Panc1 (cell line): ENCODE measurements at regions not wholly inside any gene's neighbourhood (a gene's known extent, or its start where the extent isn't known, plus 50 kb on each side); places are given as distances from the start of the nearest gene placed in this dataset.

ENCODE experiments used
- ATAC-seq: fragments of 200-7000 bp; cut with Tn5 transposase; 2 replicates; pipeline ENCODE4 v1.9.1; 2020; ENCODE audit warnings: mild to moderate bottlenecking, moderate library complexity
- BruUV-seq: library from RNA; stranded (reverse); fragments of 400-500 nt; replicated peaks from 2 replicates; lab custom pipeline; 2021; lab: Mats Ljungman, UMichigan
- CTCF ChIA-PET: fragments of 300-600 bp; sonication (Branson Sonifier 250); formaldehyde crosslinking; loops from one replicate; lab custom pipeline; 2022; ENCODE audit warnings: antibody characterized with exemption; lab: Charles Lee
- POLR2A ChIA-PET: fragments of 300-600 bp; sonication (Branson Sonifier 250); formaldehyde crosslinking; loops from one replicate; lab custom pipeline; 2022; ENCODE audit warnings: antibody characterized with exemption; lab: Charles Lee
- DNase-seq: peaks from one replicate; pipeline ENCODE4 v3.0.0-alpha.2; 2010; ENCODE audit warnings: low read depth, low spot score
- H3K27ac ChIP-seq: 2 replicates; pipeline ENCODE4 v1.5.1; 2011; ENCODE audit warnings: mild to moderate bottlenecking, low read length, inconsistent platforms
- H3K27me3 ChIP-seq: fragments of 200-500 bp; sonication (Bioruptor generic); 2 replicates; pipeline ENCODE4 v1.6.0; 2014; ENCODE audit warnings: low read length, inconsistent platforms; ENCODE audit not compliant: control insufficient read depth, insufficient read depth
- H3K36me3 ChIP-seq: fragments of 200-500 bp; sonication (Bioruptor generic); 2 replicates; pipeline ENCODE4 v1.5.1; 2014; ENCODE audit warnings: inconsistent platforms, mild to moderate bottlenecking, low read length, moderate library complexity; ENCODE audit not compliant: control insufficient read depth, insufficient read depth
- H3K4me1 ChIP-seq: 2 replicates; pipeline ENCODE4 v1.5.1; 2011; ENCODE audit warnings: inconsistent platforms, mild to moderate bottlenecking, low read length, moderate library complexity; ENCODE audit not compliant: control insufficient read depth, insufficient read depth
- H3K4me3 ChIP-seq, 2 experiments: 2 replicates each; pipeline ENCODE4 v1.5.1; 2011 to 2012; ENCODE audit warnings: low read depth in 2 of 2, low read length in 2 of 2, mild to moderate bottlenecking in 2 of 2, inconsistent platforms in 1 of 2, moderate library complexity in 1 of 2
- H3K9me3 ChIP-seq: fragments of 200-500 bp; sonication (Bioruptor generic); 2 replicates; pipeline ENCODE4 v1.5.1; 2014; ENCODE audit warnings: low read depth, mild to moderate bottlenecking, inconsistent platforms, low read length, moderate library complexity; ENCODE audit not compliant: control insufficient read depth, insufficient read depth
- POLR2AphosphoS5 ChIP-seq: IDR thresholded peaks from 2 replicates; pipeline ENCODE4 v1.6.1; 2012; ENCODE audit warnings: mild to moderate bottlenecking, low read depth, low read length, moderate library complexity
- SIN3A ChIP-seq: IDR thresholded peaks from 2 replicates; pipeline ENCODE4 v1.6.1; 2012; ENCODE audit warnings: low read depth, mild to moderate bottlenecking, low read length, moderate library complexity, borderline replicate concordance; ENCODE audit not compliant: insufficient read depth
- TCF7L2 ChIP-seq: IDR thresholded peaks from 2 replicates; pipeline ENCODE4 v1.6.1; 2011; ENCODE audit warnings: mild to moderate bottlenecking, low read depth, low read length, inconsistent platforms
- in situ Hi-C: cut with HindIII; loops from 2 replicates; pipeline ENCODE4 v1.10.0; 2016; ENCODE audit warnings: low sequenced_read_pairs, low pct_unique_long_range_greater_than_20kb
- intact Hi-C: fragments of 100-400 bp; cut with micrococcal nuclease; formaldehyde crosslinking; loops from one replicate; pipeline ENCODE4 v1.10.0; 2022; ENCODE audit not compliant: unreplicated experiment
- TF ChIP-seq, protein P1 (sequence below): fragments of 450-650 bp; IDR thresholded peaks from 2 replicates; pipeline ENCODE4 v1.5.1; 2017; ENCODE audit warnings: mild to moderate bottlenecking
- TF ChIP-seq, protein P2 (sequence below), 2 experiments: IDR thresholded peaks; 2 replicates each; pipeline ENCODE4 v1.6.1; 2011 to 2012; ENCODE audit warnings: low read depth in 2 of 2, control low read depth in 1 of 2, low read length in 1 of 2, mild to moderate bottlenecking in 1 of 2, moderate library complexity in 1 of 2; ENCODE audit not compliant: insufficient read depth in 1 of 2

DNA sequence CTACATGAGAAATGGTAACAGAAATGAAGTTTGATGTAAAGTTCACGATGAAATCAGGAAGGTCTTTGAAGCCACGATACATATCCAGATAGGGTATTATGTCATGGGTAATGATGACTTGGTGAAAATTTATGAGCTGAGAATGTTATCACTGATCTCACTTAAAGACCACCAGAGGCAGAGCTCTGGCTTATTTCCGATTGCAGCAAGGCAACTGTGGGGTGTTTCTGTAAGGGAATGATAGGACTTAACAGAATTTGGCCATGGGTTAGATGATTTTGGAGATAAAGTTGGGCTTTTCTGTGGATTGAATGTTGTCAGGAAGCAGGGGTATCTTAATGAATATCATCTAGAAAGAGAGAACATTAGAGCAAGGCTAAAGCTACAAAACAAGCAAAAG is 508.4 kb downstream of the HDGFL1 start:
- H3K27ac ChIP-seq = no peak overlapping the region
- intact Hi-C loops = no loop called here
- TF ChIP-seq, protein P1, sequence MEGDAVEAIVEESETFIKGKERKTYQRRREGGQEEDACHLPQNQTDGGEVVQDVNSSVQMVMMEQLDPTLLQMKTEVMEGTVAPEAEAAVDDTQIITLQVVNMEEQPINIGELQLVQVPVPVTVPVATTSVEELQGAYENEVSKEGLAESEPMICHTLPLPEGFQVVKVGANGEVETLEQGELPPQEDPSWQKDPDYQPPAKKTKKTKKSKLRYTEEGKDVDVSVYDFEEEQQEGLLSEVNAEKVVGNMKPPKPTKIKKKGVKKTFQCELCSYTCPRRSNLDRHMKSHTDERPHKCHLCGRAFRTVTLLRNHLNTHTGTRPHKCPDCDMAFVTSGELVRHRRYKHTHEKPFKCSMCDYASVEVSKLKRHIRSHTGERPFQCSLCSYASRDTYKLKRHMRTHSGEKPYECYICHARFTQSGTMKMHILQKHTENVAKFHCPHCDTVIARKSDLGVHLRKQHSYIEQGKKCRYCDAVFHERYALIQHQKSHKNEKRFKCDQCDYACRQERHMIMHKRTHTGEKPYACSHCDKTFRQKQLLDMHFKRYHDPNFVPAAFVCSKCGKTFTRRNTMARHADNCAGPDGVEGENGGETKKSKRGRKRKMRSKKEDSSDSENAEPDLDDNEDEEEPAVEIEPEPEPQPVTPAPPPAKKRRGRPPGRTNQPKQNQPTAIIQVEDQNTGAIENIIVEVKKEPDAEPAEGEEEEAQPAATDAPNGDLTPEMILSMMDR = no peak
- TF ChIP-seq, protein P2, sequence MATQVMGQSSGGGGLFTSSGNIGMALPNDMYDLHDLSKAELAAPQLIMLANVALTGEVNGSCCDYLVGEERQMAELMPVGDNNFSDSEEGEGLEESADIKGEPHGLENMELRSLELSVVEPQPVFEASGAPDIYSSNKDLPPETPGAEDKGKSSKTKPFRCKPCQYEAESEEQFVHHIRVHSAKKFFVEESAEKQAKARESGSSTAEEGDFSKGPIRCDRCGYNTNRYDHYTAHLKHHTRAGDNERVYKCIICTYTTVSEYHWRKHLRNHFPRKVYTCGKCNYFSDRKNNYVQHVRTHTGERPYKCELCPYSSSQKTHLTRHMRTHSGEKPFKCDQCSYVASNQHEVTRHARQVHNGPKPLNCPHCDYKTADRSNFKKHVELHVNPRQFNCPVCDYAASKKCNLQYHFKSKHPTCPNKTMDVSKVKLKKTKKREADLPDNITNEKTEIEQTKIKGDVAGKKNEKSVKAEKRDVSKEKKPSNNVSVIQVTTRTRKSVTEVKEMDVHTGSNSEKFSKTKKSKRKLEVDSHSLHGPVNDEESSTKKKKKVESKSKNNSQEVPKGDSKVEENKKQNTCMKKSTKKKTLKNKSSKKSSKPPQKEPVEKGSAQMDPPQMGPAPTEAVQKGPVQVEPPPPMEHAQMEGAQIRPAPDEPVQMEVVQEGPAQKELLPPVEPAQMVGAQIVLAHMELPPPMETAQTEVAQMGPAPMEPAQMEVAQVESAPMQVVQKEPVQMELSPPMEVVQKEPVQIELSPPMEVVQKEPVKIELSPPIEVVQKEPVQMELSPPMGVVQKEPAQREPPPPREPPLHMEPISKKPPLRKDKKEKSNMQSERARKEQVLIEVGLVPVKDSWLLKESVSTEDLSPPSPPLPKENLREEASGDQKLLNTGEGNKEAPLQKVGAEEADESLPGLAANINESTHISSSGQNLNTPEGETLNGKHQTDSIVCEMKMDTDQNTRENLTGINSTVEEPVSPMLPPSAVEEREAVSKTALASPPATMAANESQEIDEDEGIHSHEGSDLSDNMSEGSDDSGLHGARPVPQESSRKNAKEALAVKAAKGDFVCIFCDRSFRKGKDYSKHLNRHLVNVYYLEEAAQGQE (IDR thresholded peaks at IDR 0.05; ENCODE audit: insufficient read depth in 1 of 2, low read depth in 2 of 2, low read length in 1 of 2) = no peak
- TF ChIP-seq TCF7L2 (no peak), SIN3A (no peak), POLR2AphosphoS5 (no peak)
- no TSS peak for BruUV-seq
- no peaks in the 10 kb centered on the region for H3K9me3 ChIP-seq
- no peaks in the 10 kb centered on the region for H3K4me1 ChIP-seq
- H3K4me3 ChIP-seq = no peak overlapping the region
- ChIA-PET POLR2A (no interaction called here), CTCF (interaction anchor here (0.7 kb wide), 1 partner anchor 399 kb away, joined by 3 read pairs; no protein-coding TSS in a partner anchor)
- H3K36me3 ChIP-seq = no peaks in the 10 kb centered on the region
- H3K27me3 ChIP-seq = no peaks in the 10 kb centered on the region
- no peak for DNase-seq
- ATAC-seq = no peak
- in situ Hi-C loops = no loop called here

DNA sequence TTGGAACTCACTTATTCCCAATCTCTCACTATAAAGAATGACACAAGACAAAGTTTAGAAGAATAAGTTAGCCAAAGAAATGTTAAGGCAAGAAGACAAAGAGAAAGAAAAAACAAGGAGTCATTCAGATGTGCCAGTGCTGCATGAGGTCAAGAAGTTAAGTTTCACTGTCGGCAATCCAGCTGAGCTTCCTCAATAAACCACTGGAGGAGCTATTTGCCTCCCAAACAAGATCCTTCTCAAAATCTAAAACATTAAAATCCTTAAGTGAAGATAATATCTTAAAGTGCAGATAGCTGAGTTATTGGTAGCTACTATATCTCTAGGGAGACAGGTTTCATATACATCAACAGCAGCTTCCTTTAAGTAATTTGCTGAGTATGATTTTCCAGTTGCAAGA is 512.3 kb downstream of the HDGFL1 start:
- Histone ChIP-seq H3K27ac (no peak overlapping the region), H3K4me1 (no peaks in the 10 kb centered on the region), H3K4me3 (no peak overlapping the region), H3K27me3 (no peaks in the 10 kb centered on the region), H3K9me3 (no peaks in the 10 kb centered on the region), H3K36me3 (no peaks in the 10 kb centered on the region)
- no TSS peak for BruUV-seq
- ChIA-PET POLR2A (no interaction called here), CTCF (interaction anchor here (0.6 kb wide), 1 partner anchor 106 kb away, joined by 5 read pairs; no protein-coding TSS in a partner anchor)
- intact Hi-C loops = no loop called here
- TF ChIP-seq SIN3A = no peak
- no peak for TF ChIP-seq POLR2AphosphoS5
- TF ChIP-seq TCF7L2 = no peak
- TF ChIP-seq, protein P1 = no peak; the same call in 1 of the 2 replicates
- TF ChIP-seq, protein P2 (IDR thresholded peaks at IDR 0.05; ENCODE audit: insufficient read depth in 1 of 2, low read depth in 2 of 2, low read length in 1 of 2) = no peak
- DNase-seq (no peak), ATAC-seq (no peak)
- in situ Hi-C loops = no loop called here
